H1 (cell line): ENCODE measurements at regions not wholly inside any gene's neighbourhood (a gene's known extent, or its start where the extent isn't known, plus 50 kb on each side); places are given as distances from the start of the nearest gene placed in this dataset.

Source experiments
- CTCF ChIA-PET: fragments of 300-600 bp; sonication (Branson Sonifier 250); formaldehyde crosslinking; loops from one replicate; lab custom pipeline; 2021; ENCODE audit not compliant: partially characterized antibody; lab: Charles Lee
- POLR2A ChIA-PET: fragments of 300-600 bp; sonication (Branson Sonifier 250); formaldehyde crosslinking; loops from one replicate; lab custom pipeline; 2021; ENCODE audit warnings: inconsistent platforms; ENCODE audit not compliant: partially characterized antibody; lab: Charles Lee
- DNase-seq, 2 experiments: peaks; one replicate each; pipeline versions ENCODE4 v3.0.0 to v3.0.0-alpha.2; 2010 to 2022; ENCODE audit warnings: low spot score in 2 of 2, low read depth in 1 of 2, mixed read lengths in 1 of 2
- FAIRE-seq: peaks from 2 replicates; lab custom pipeline; 2011; peaks lifted over from hg19 to GRCh38; lab: Jason Lieb, UNC
- H2AFZ ChIP-seq: 2 replicates; pipeline ENCODE4 v1.8.1; 2012; ENCODE audit warnings: low read length, inconsistent platforms
- H2AK5ac ChIP-seq: 2 replicates; pipeline ENCODE4 v1.6.1; 2013; ENCODE audit warnings: low read depth, low read length
- H2BK120ac ChIP-seq: replicated peaks from 2 replicates; pipeline ENCODE3; 2013; ENCODE audit warnings: low read depth, low read length, inconsistent platforms
- H2BK12ac ChIP-seq: 2 replicates; pipeline ENCODE4 v1.6.1; 2013; ENCODE audit warnings: low read depth, low read length
- H2BK15ac ChIP-seq: 2 replicates; pipeline ENCODE4 v1.6.1; 2013; ENCODE audit warnings: low read length
- H2BK20ac ChIP-seq: 2 replicates; pipeline ENCODE4 v1.6.1; 2013; ENCODE audit warnings: low read length
- H2BK5ac ChIP-seq: 2 replicates; pipeline ENCODE4 v1.6.1; 2013; ENCODE audit warnings: low read depth, low read length
- H3K14ac ChIP-seq: 2 replicates; pipeline ENCODE4 v1.6.1; 2013; ENCODE audit warnings: inconsistent platforms; ENCODE audit not compliant: insufficient read length
- H3K18ac ChIP-seq: 2 replicates; pipeline ENCODE4 v1.6.1; 2013; ENCODE audit warnings: low read length; ENCODE audit errors: extremely low read depth
- H3K23ac ChIP-seq: 2 replicates; pipeline ENCODE4 v1.6.1; 2013; ENCODE audit warnings: inconsistent platforms; ENCODE audit not compliant: insufficient read length
- H3K23me2 ChIP-seq: 2 replicates; pipeline ENCODE4 v1.6.1; 2013; ENCODE audit warnings: low read depth, low read length
- H3K27ac ChIP-seq: 2 replicates; pipeline ENCODE4 v1.6.1; 2011; ENCODE audit warnings: low read depth, low read length, inconsistent platforms
- H3K27me3 ChIP-seq, 4 experiments: replicated peaks in 1 of 4; 1 replicate in 1 of 4; 2 replicates in 3 of 4; pipeline versions ENCODE4 v1.6.1 to v1.8.1; 2011 to 2013; ENCODE audit warnings: low read length in 3 of 4, mild to moderate bottlenecking in 3 of 4, inconsistent platforms in 2 of 4, mixed read lengths in 2 of 4, moderate library complexity in 1 of 4; ENCODE audit not compliant: control insufficient read depth in 3 of 4, insufficient read depth in 3 of 4; ENCODE audit errors: extremely low read depth in 1 of 4
- H3K36me3 ChIP-seq, 4 experiments: 2 replicates each; pipeline versions ENCODE4 v1.6.1 to v1.8.1; 2011 to 2013; ENCODE audit warnings: mild to moderate bottlenecking in 4 of 4, low read length in 3 of 4, moderate library complexity in 2 of 4, control low read depth in 1 of 4, inconsistent platforms in 1 of 4; ENCODE audit not compliant: insufficient read depth in 4 of 4, control insufficient read depth in 2 of 4
- H3K4ac ChIP-seq: replicated peaks from 2 replicates; pipeline ENCODE3; 2013; ENCODE audit warnings: low read length, low read depth, mixed read lengths, inconsistent platforms; ENCODE audit not compliant: insufficient read length
- H3K4me1 ChIP-seq, 4 experiments: replicated peaks in 1 of 4; 1 replicate in 1 of 4; 2 replicates in 3 of 4; pipeline versions ENCODE4 v1.6.1 to v1.8.1; 2011 to 2013; ENCODE audit warnings: low read length in 3 of 4, inconsistent platforms in 2 of 4, mixed read lengths in 1 of 4; ENCODE audit not compliant: insufficient read depth in 4 of 4, control insufficient read depth in 3 of 4
- H3K4me2 ChIP-seq, 2 experiments: 2 replicates each; pipeline versions ENCODE4 v1.6.1 to v1.8.1; 2011 to 2013; ENCODE audit warnings: low read depth in 2 of 2, low read length in 2 of 2, control low read depth in 1 of 2, inconsistent platforms in 1 of 2, mild to moderate bottlenecking in 1 of 2; ENCODE audit not compliant: insufficient read depth in 1 of 2
- H3K4me3 ChIP-seq, 4 experiments: fragments of 200-600, 300-600 bp in 1 of 4; sonication (generic), shearing (Covaris generic), sonication (Bioruptor Twin) in 1 of 4; 2 replicates each; pipeline versions ENCODE4 v1.5.1 to v1.8.1; 2011 to 2016; ENCODE audit warnings: low read length in 4 of 4, low read depth in 3 of 4, control low read depth in 2 of 4, inconsistent platforms in 2 of 4, mild to moderate bottlenecking in 2 of 4, mixed read lengths in 1 of 4, moderate library complexity in 1 of 4; ENCODE audit not compliant: insufficient read depth in 2 of 4; ENCODE audit errors: extremely low read depth in 1 of 4
- H3K56ac ChIP-seq: replicated peaks from 2 replicates; pipeline ENCODE3; 2013; ENCODE audit warnings: low read depth, mild to moderate bottlenecking, mixed read lengths, low read length, inconsistent platforms; ENCODE audit not compliant: insufficient read length
- H3K79me1 ChIP-seq: 2 replicates; pipeline ENCODE4 v1.6.1; 2013; ENCODE audit warnings: low read depth, low read length, control low read depth
- H3K79me2 ChIP-seq, 2 experiments: 2 replicates each; pipeline versions ENCODE4 v1.6.1 to v1.8.1; 2012 to 2013; ENCODE audit warnings: low read length in 2 of 2, mild to moderate bottlenecking in 2 of 2, inconsistent platforms in 1 of 2; ENCODE audit not compliant: insufficient read depth in 2 of 2, control insufficient read depth in 1 of 2
- H3K9ac ChIP-seq, 4 experiments: replicated peaks in 1 of 4; 1 replicate in 1 of 4; 2 replicates in 3 of 4; pipeline versions ENCODE4 v1.6.1 to v1.8.1; 2011 to 2013; ENCODE audit warnings: low read depth in 3 of 4, low read length in 3 of 4, control low read depth in 2 of 4, mild to moderate bottlenecking in 2 of 4, moderate library complexity in 2 of 4, inconsistent platforms in 1 of 4; ENCODE audit errors: extremely low read depth in 1 of 4
- H3K9me3 ChIP-seq, 2 experiments: 2 replicates each; pipeline versions ENCODE4 v1.6.1 to v1.8.1; 2012 to 2013; ENCODE audit warnings: mild to moderate bottlenecking in 2 of 2, moderate library complexity in 2 of 2, control low read depth in 1 of 2, inconsistent platforms in 1 of 2, low read depth in 1 of 2, low read length in 1 of 2, mixed read lengths in 1 of 2; ENCODE audit not compliant: insufficient read depth in 2 of 2
- H4K20me1 ChIP-seq, 2 experiments: replicated peaks in 1 of 2; 2 replicates each; pipeline versions ENCODE3 to v1.8.1; 2011 to 2013; ENCODE audit warnings: inconsistent platforms in 2 of 2, low read length in 2 of 2, mild to moderate bottlenecking in 1 of 2; ENCODE audit not compliant: insufficient read depth in 2 of 2, control insufficient read depth in 1 of 2
- H4K5ac ChIP-seq: 2 replicates; pipeline ENCODE4 v1.6.1; 2013; ENCODE audit warnings: low read length, low read depth, mixed read lengths, inconsistent platforms; ENCODE audit not compliant: insufficient read length
- H4K8ac ChIP-seq: 2 replicates; pipeline ENCODE4 v1.8.0; 2013; ENCODE audit warnings: mild to moderate bottlenecking, moderate library complexity, low read length, inconsistent platforms; ENCODE audit not compliant: insufficient read depth; ENCODE audit errors: extremely low read depth
- H4K91ac ChIP-seq: replicated peaks from 2 replicates; pipeline ENCODE3; 2013; ENCODE audit warnings: low read length, mixed read lengths, inconsistent platforms; ENCODE audit not compliant: insufficient read length
- ASH2L ChIP-seq: fragments of 200-600, 300-600 bp; sonication (generic); IDR thresholded peaks from one replicate; pipeline ENCODE4 v1.7.1; 2017; ENCODE audit warnings: low read length
- CBX5 ChIP-seq: fragments of 300-800, 300-1000 bp; sonication (generic); IDR thresholded peaks from 2 replicates; pipeline ENCODE4 v1.7.1; 2016; ENCODE audit warnings: antibody characterized with exemption, low read length, low read depth
- CTBP2 ChIP-seq: IDR thresholded peaks from 2 replicates; pipeline ENCODE4 v1.7.0; 2011; ENCODE audit warnings: borderline replicate concordance, mild to moderate bottlenecking, moderate library complexity, mixed read lengths, low read length; ENCODE audit not compliant: insufficient read depth, insufficient read length
- JUND ChIP-seq: IDR thresholded peaks from 2 replicates; pipeline ENCODE4 v1.6.1; 2011; ENCODE audit warnings: mild to moderate bottlenecking, improper control_type of control experiment, low read length
- SIX5 ChIP-seq: IDR thresholded peaks from 2 replicates; pipeline ENCODE4 v1.6.1; 2011; ENCODE audit warnings: mild to moderate bottlenecking, low read depth, low read length
- WGBS, 2 experiments: shearing (Covaris generic) in 1 of 2; methylation state at CpG; one replicate each; pipeline versions ENCODE4 v1.1.6 to v1.1.7; 2013 to 2015; ENCODE audit warnings: low lambda C conversion rate in 2 of 2, mixed read lengths in 2 of 2, inconsistent platforms in 1 of 2, low coverage in 1 of 2, missing lambda C conversion rate in 1 of 2; ENCODE audit not compliant: insufficient replicate concordance in 2 of 2, insufficient coverage in 1 of 2, insufficient read length in 1 of 2; ENCODE audit errors: extremely low coverage in 1 of 2, missing lambda C conversion rate in 1 of 2; 5-methylcytosine and 5-hydroxymethylcytosine counted together

DNA sequence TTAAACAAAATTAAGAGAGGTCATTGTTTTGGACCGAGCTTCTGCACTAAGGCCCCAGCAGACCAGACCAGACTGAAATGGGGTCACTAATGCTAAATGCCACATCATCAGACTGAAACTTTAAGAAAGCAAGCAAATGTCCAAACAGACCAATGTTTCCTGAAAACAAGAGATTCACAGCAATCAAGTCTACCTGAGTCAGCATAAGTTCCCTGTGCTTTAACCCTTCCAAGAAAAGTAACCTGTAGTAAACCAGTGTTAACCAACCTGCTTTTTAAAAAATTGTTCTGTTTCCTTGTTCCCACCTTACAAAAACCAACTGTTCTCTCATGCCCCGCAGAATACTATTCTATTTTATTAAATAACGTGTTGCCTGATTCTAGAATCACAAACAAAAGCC, 241.1 kb upstream of the GADL1 start:
- no peak overlapping the region for H3K18ac ChIP-seq
- H3K4me3 ChIP-seq: no peak overlapping the region
- H3K23ac ChIP-seq: no peak overlapping the region
- no peak overlapping the region for H2AFZ ChIP-seq
- WGBS, 2 experiments: 84% methylated on average over 3 of the region's 3 CpGs; no CpG with 5 or more reads in 1 of the 2 experiments
- H3K56ac ChIP-seq: no peak overlapping the region
- H3K79me2 ChIP-seq: no peaks in the 10 kb centered on the region
- CTCF ChIA-PET: interaction anchor here (1.3 to 1.6 kb wide), 3 partner anchors 30 to 202 kb away, joined by 4 read pairs; no protein-coding TSS in a partner anchor
- no peak overlapping the region for H4K91ac ChIP-seq
- peaks cover 0 to 2% (median 0%) of the 10 kb centered on the region in 4 experiments; a peak in 2 of 7 replicates for H3K4me1 ChIP-seq
- H3K27ac ChIP-seq: no peak overlapping the region
- H2BK5ac ChIP-seq: no peak overlapping the region
- no peaks in the 10 kb centered on the region for H3K79me1 ChIP-seq
- H3K4me2 ChIP-seq: no peak overlapping the region
- no peak for TF ChIP-seq CTBP2
- TF ChIP-seq ASH2L: no peak
- TF ChIP-seq CBX5: no peak
- TF ChIP-seq JUND: no peak
- TF ChIP-seq SIX5: no peak
- H2BK120ac ChIP-seq: no peak overlapping the region
- H2AK5ac ChIP-seq: no peak overlapping the region
- no peak overlapping the region for H3K9ac ChIP-seq
- no peak overlapping the region for H2BK20ac ChIP-seq
- DNase-seq (no peak), FAIRE-seq (no peak)
- H3K23me2 ChIP-seq: no peaks in the 10 kb centered on the region
- H2BK12ac ChIP-seq: no peak overlapping the region
- H3K9me3 ChIP-seq: no peaks in the 10 kb centered on the region
- H2BK15ac ChIP-seq: no peak overlapping the region
- no peak overlapping the region for H4K5ac ChIP-seq
- no peak overlapping the region for H3K4ac ChIP-seq
- no peaks in the 10 kb centered on the region for H3K27me3 ChIP-seq
- H3K14ac ChIP-seq: no peak overlapping the region
- no peaks in the 10 kb centered on the region; a peak in 1 of 8 replicates for H3K36me3 ChIP-seq
- H4K20me1 ChIP-seq: no peaks in the 10 kb centered on the region
- H4K8ac ChIP-seq: no peak overlapping the region
- POLR2A ChIA-PET: interaction anchor here (1.2 kb wide), 1 partner anchor 319 kb away, joined by 3 read pairs; no protein-coding TSS in a partner anchor
